ENCODE measurements at regions not wholly inside any gene's neighbourhood (a gene's known extent, or its start where the extent isn't known, plus 50 kb on each side); places are given as distances from the start of the nearest gene placed in this dataset.
"Not testable (repeated sequence)": the region's sequence is repeated elsewhere in the genome, so short reads cannot be mapped to it uniquely, and the experiment has no call there.

DNA sequence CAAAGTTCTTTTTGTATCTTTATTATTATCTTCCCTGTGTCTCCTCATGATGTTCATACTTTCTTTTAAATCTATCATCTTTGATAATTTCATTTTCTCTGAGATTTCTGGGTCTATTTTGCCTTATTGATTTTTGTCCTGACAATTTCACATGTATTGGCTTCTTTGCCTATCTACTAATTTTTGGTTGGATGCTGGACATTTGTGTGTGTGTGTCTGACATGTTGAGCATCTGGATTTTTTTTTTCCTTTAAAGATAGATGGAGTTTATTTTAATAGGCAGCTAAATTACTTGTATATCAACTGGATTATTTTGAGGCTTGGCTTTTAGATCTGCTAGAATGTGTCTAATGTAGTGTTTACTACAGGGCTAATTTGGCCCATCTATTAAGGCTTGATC, 178.0 kb upstream of the MOCS2 start:
- Mint-ChIP-seq H3K9me3 (peaks cover 6 to 29% of the 10 kb centered on the region in 2 donors), H3K4me3 (no peak overlapping the region), H3K4me1 (no peaks in the 10 kb centered on the region), H3K27ac (no peak overlapping the region), H3K27me3 (peaks cover 8% of the 10 kb centered on the region)
- no peak for DNase-seq
- no peak for ATAC-seq

GRCh38 chr5:53288511-53288910, 179.0 kb upstream of the MOCS2 start:
- no peak for DNase-seq
- H3K27ac Mint-ChIP-seq: no peak overlapping the region
- ATAC-seq: no peak
- H3K4me3 Mint-ChIP-seq: no peak overlapping the region
- peaks cover 13% of the 10 kb centered on the region for H3K27me3 Mint-ChIP-seq
- H3K4me1 Mint-ChIP-seq: no peaks in the 10 kb centered on the region
- peaks cover 10 to 29% of the 10 kb centered on the region in 2 donors for H3K9me3 Mint-ChIP-seq

GRCh38 chr5:53291047-53291446, 181.5 kb upstream of the MOCS2 start:
- no peak overlapping the region for H3K4me3 Mint-ChIP-seq
- no peaks in the 10 kb centered on the region for H3K4me1 Mint-ChIP-seq
- peaks cover 21% of the 10 kb centered on the region for H3K27me3 Mint-ChIP-seq
- H3K9me3 Mint-ChIP-seq: peaks cover 10 to 26% of the 10 kb centered on the region in 2 donors
- DNase-seq (no peak), ATAC-seq (no peak)
- H3K27ac Mint-ChIP-seq: no peak overlapping the region

- peaks cover 21% of the 10 kb centered on the region for H3K27me3 Mint-ChIP-seq
- H3K4me3 Mint-ChIP-seq: no peak overlapping the region
- ATAC-seq (no peak), DNase-seq (no peak)
- H3K9me3 Mint-ChIP-seq: peaks cover 10 to 22% of the 10 kb centered on the region in 2 donors
- H3K4me1 Mint-ChIP-seq: no peaks in the 10 kb centered on the region
- no peak overlapping the region for H3K27ac Mint-ChIP-seq
Measured at GRCh38 chr5:53291528-53291927, 182.0 kb upstream of the MOCS2 start.

GRCh38 chr5:53298841-53299240, 181.6 kb upstream of the FST start:
- peaks cover 11 to 12% of the 10 kb centered on the region in 2 donors for H3K9me3 Mint-ChIP-seq
- no peak for DNase-seq
- no peak for ATAC-seq
- H3K4me3 Mint-ChIP-seq: no peak overlapping the region
- H3K27me3 Mint-ChIP-seq: peaks cover 29% of the 10 kb centered on the region
- peaks cover 14% of the 10 kb centered on the region for H3K4me1 Mint-ChIP-seq
- no peak overlapping the region for H3K27ac Mint-ChIP-seq

DNA sequence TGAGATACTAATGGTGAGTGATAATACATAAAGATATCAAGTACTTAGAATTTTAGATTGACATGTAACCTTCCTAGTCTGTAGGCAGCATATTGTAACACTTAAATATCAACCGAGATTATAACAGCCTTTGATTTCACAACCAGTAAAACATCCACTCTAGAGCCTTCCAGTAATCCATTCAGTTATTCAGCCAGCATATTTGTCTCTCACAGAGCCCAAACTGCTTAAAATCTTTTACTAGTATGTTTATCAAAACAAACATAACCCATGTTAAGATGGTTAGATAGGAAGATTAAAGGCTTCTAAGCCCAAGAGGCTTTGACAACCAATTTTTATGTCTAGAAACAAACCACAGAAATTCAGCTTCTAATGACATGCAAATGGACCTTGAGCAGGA, 177.9 kb upstream of the FST start:
- Mint-ChIP-seq H3K27me3 (peaks cover 19% of the 10 kb centered on the region), H3K4me1 (peaks cover 15% of the 10 kb centered on the region), H3K9me3 (peaks cover 22 to 23% of the 10 kb centered on the region in 2 donors), H3K27ac (no peak overlapping the region), H3K4me3 (no peak overlapping the region)
- no peak for ATAC-seq
- DNase-seq: no peak

DNA sequence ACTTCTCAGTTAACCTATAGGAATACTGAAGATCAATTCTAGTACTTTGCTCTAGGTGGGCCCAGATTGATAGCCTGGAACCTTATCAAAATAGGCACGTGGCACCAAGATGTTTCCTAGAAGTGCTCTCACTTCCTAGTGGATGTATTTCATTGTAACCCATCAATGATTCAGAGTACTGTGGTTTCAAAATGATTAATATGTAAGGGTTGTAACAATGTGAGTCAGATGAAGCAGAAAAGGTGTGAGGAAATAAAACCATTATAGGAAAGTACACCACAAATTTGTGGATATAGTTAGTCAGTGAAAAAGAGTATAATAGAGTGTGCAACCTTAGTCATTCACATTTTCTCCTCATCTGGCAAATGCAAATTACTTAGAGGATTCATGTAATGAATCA, 177.3 kb upstream of the FST start:
- no peak overlapping the region for H3K4me3 Mint-ChIP-seq
- peaks cover 15% of the 10 kb centered on the region for H3K4me1 Mint-ChIP-seq
- ATAC-seq (peak; percentile 98), DNase-seq (no peak)
- H3K27me3 Mint-ChIP-seq: peaks cover 13% of the 10 kb centered on the region
- peaks cover 26 to 28% of the 10 kb centered on the region in 2 donors for H3K9me3 Mint-ChIP-seq
- H3K27ac Mint-ChIP-seq: no peak overlapping the region

DNA sequence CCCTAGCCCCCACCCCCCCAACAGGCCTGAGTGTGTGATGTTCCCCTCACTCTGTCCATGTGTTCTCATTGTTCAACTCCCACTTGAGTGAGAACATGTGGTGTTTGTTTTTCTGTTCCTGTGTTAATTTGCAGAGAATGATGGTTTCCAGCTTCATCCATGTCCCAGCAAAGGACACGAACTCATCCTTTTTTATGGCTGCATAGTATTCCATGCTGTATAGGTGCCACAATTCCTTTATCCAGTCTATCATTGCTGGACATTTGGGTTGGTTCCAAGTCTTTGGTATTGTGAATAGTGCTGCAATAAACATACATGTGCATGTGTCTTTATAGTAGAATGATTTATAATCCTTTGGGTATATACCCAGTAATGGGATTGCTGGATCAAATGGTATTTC, 175.1 kb upstream of the FST start:
- not testable (repeated sequence) for DNase-seq, H3K4me3 Mint-ChIP-seq, H3K27me3 Mint-ChIP-seq, H3K27ac Mint-ChIP-seq, ATAC-seq
- Mint-ChIP-seq H3K9me3 (peaks cover 28 to 39% of the 10 kb centered on the region in 2 donors), H3K4me1 (peaks cover 15% of the 10 kb centered on the region)

- DNase-seq (no peak), ATAC-seq (no peak)
- Mint-ChIP-seq H3K9me3 (peaks cover 16 to 27% of the 10 kb centered on the region in 2 donors), H3K4me1 (no peaks in the 10 kb centered on the region), H3K4me3 (no peak overlapping the region), H3K27ac (no peak overlapping the region), H3K27me3 (no peaks in the 10 kb centered on the region)
Measured at GRCh38 chr5:53309653-53310052, 170.8 kb upstream of the FST start.

DNA sequence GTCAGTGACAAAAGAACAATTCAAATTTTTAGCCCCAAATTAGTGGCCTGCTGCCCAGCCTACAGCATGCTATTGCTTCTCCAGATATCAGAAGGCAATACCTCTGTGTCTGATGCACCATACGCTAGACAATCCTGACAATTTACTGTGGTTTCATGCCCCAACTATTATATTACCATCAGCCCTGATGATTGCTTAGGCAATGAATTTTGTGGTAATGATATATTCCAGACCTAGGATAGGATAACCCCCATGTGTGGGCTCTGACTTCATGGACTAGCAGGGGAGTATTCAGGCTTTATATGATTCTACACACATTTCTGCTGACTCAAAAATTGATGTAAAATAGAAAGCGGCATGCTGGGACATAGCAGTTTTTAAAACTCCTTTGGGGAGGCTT, 168.7 kb upstream of the FST start:
- no peak for ATAC-seq
- Mint-ChIP-seq H3K4me1 (no peaks in the 10 kb centered on the region), H3K9me3 (peaks cover 19 to 34% of the 10 kb centered on the region in 2 donors)

GRCh38 chr5:53313145-53313544, 167.3 kb upstream of the FST start:
- Mint-ChIP-seq H3K4me3 (no peak overlapping the region), H3K9me3 (peaks cover 20 to 33% of the 10 kb centered on the region in 2 donors), H3K27me3 (peaks cover 13% of the 10 kb centered on the region), H3K4me1 (no peaks in the 10 kb centered on the region), H3K27ac (no peak overlapping the region)
- ATAC-seq (no peak), DNase-seq (no peak)

More for the DNA sequence above, 168.7 kb upstream of the FST start:
- no peak overlapping the region for H3K27ac Mint-ChIP-seq
- DNase-seq: no peak
- no peak overlapping the region for H3K4me3 Mint-ChIP-seq
- no peaks in the 10 kb centered on the region for H3K27me3 Mint-ChIP-seq

GRCh38 chr5:53318303-53318702, 162.1 kb upstream of the FST start:
- peak overlapping the region in 1 of 2 donors; percentile 1 for H3K27ac Mint-ChIP-seq
- H3K9me3 Mint-ChIP-seq: peaks cover 23% of the 10 kb centered on the region in 2 donors
- no peak for ATAC-seq
- H3K4me3 Mint-ChIP-seq: no peak overlapping the region
- no peak for DNase-seq
- no peaks in the 10 kb centered on the region for H3K4me1 Mint-ChIP-seq
- H3K27me3 Mint-ChIP-seq: peaks cover 20% of the 10 kb centered on the region

DNA sequence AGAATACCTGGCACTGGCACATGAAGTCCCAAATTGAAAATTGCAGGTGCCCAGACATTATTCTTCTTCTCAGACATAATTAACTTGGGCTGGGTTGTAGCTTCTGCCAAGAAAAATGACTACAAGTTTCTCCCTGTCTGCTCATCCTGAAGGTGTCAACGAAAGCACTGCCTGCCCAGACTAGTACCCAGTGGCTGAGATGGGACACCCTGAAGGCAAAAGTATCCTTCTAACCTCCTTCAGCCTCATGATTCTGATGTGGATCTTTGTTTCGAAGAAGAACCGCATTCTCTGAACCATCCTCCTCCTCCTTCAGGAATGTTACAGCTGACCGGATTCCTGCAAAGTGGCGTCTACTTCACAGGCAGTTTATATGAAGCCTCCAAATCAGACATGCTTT, 161.1 kb upstream of the FST start:
- ATAC-seq: no peak
- no peak for DNase-seq
- Mint-ChIP-seq H3K27ac (no peak overlapping the region), H3K4me1 (no peaks in the 10 kb centered on the region), H3K27me3 (peaks cover 20% of the 10 kb centered on the region), H3K4me3 (no peak overlapping the region), H3K9me3 (peaks cover 23% of the 10 kb centered on the region in 2 donors)

DNA sequence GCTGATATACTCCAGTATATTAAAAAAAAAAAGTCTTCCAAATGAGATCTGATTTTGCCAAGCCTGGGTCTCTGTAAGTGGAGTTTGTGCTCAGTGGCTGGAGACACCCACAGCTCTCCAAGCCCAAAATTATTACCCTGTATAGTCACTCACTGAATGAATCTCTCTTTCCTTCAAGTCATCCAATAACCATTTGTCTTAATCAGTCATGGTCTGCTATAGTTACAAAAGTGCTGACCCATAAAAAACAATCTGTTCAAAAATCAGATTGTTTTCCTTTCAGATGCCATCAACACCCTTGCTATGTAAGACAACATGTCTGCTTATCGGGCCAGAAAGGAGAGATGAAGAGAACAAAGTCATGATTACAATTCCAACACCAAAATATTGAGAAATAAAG, 159.4 kb upstream of the FST start:
- H3K27ac Mint-ChIP-seq: no peak overlapping the region
- ATAC-seq (no peak), DNase-seq (no peak)
- no peak overlapping the region for H3K4me3 Mint-ChIP-seq
- no peaks in the 10 kb centered on the region for H3K4me1 Mint-ChIP-seq
- H3K9me3 Mint-ChIP-seq: peaks cover 8 to 11% of the 10 kb centered on the region in 2 donors
- H3K27me3 Mint-ChIP-seq: peaks cover 20% of the 10 kb centered on the region

DNA sequence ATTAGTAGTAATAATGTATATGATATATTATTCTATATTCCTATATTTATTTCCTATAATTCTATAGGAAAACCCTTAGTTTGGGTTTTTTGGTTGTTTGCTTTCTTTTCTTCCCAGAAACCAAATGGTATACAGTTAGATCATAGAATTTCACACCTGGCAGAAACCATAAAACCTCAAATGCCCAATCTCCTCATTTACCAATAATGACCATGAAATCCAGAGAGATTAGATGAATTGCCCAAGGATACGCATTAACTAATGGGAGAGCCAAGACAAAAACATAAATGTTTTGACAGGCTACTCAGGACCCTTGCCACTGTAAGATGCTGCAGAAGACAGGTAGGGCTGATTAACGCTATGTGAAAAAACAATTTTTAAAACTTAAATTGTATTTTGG, 158.7 kb upstream of the FST start:
- Mint-ChIP-seq H3K4me3 (no peak overlapping the region), H3K27ac (no peak overlapping the region), H3K4me1 (no peaks in the 10 kb centered on the region), H3K9me3 (peaks cover 8 to 11% of the 10 kb centered on the region in 2 donors), H3K27me3 (peaks cover 20% of the 10 kb centered on the region)
- no peak for ATAC-seq
- DNase-seq: no peak

GRCh38 chr5:53322257-53322656, 158.2 kb upstream of the FST start:
- Mint-ChIP-seq H3K27me3 (peaks cover 15% of the 10 kb centered on the region), H3K27ac (no peak overlapping the region), H3K4me1 (no peaks in the 10 kb centered on the region), H3K9me3 (peaks cover 2 to 5% of the 10 kb centered on the region in 2 donors), H3K4me3 (no peak overlapping the region)
- DNase-seq: no peak
- ATAC-seq: no peak

DNA sequence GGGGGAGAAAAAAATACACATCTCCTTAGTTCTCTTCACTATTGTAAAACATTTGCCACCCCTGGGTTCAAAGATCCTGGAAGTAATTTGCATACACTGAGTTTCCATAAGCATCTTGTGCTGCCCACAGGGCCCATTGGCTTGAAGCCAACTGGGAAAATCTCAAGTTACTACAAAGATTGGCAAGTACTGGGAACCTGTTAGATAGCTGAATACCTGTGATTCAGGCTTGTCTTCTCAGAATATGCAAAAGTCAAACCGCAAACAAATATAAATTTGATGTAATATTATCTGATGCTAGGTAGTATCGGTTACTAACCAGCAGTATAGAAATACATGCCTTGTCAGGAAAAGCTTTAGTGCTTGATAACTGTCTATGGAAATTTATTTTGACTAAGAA, 156.9 kb upstream of the FST start:
- no peaks in the 10 kb centered on the region for H3K4me1 Mint-ChIP-seq
- no peak overlapping the region for H3K27ac Mint-ChIP-seq
- ATAC-seq: no peak
- peaks cover 0 to 1% of the 10 kb centered on the region in 2 donors for H3K9me3 Mint-ChIP-seq
- no peak overlapping the region for H3K4me3 Mint-ChIP-seq
- H3K27me3 Mint-ChIP-seq: peaks cover 7% of the 10 kb centered on the region
- DNase-seq: no peak

Data from stimulated activated naive CD8-positive, alpha-beta T cell treated with anti-CD3 and anti-CD28 coated beads, Interleukin-15, amount 100 ng/mL, for 72 hours (primary cell).